ENCODE measurements at regions not wholly inside any gene's neighbourhood (a gene's known extent, or its start where the extent isn't known, plus 50 kb on each side); places are given as distances from the start of the nearest gene placed in this dataset.

GRCh38 chr7:118080947-118081346 lies 103.0 kb upstream of the LSM8 start:
- DNase-seq: no peak

- DNase-seq: no peak
Measured at GRCh38 chr7:118082506-118082905, 101.5 kb upstream of the LSM8 start.

- no peak for DNase-seq
Measured at GRCh38 chr7:118085000-118085399, 99.0 kb upstream of the LSM8 start.

DNA sequence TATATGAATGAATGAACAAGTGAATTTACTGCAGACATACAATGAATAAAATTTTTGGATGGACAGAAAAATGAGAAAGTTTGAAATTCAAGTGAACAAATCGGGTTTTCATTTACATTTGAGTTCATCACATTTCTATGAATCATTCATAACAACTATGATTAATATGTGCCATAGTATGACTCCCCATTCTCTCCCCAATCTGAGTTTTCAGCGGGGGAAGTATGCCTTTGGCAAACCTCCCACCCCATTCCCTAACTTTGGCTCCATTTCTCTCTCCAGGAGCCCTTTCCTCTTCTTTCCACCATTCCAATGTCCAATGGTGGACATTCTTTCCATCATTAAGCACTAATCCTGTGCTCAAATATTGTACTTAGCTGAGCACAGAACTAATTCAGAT lies 96.8 kb upstream of the LSM8 start:
- no peak for DNase-seq

DNA sequence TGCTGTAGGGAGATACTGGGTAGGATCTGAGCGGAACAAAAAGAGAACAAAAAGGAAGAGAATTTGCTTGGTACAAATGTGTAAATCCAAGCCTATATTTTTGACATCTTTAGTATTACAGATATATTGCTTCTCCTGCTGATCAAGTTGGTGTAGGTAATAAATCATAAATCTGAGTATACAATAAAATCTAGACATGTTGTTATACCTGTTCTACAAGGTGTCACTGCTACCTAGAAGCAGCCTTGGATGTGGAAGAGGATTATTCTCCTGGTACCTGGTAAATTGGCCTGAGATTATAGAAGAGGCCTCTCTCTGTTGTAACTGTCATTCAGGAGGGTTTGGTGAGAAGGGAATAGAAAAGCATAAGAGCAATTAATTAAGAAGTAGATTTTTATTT lies 89.9 kb upstream of the LSM8 start:
- DNase-seq: no peak

DNA sequence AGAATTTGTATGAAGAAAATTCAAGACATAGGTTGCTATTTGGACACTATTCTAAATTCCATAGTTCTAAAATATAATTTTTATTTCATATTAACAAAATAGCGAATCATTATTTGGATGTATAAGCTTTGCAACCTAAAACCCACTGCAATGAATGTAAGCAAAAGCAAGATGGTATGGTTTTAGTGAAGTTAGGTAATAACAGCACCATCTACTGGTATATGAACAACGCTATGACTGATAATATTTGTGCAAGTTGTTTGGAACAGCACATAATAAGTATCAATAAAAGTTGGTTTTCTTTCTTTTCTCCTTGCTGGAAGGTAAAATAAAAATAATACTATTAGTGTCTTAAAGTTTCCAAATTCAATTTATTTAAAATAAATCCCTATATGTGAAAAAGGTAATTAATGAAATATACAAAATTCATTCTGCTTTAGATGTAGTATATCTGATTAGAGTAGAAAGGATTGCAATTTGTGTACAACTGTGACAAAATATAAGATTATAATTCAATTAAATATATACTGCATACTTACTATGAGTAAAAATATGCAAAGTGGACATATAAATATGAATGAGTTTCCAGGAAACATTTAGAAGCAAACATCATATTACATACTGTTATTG lies 79.0 kb upstream of the LSM8 start:
- DNase-seq: peak in 2 of 3 donors; percentile 10 to 29

- no peak for DNase-seq
Measured at GRCh38 chr7:118109607-118110006, 74.4 kb upstream of the LSM8 start.

DNA sequence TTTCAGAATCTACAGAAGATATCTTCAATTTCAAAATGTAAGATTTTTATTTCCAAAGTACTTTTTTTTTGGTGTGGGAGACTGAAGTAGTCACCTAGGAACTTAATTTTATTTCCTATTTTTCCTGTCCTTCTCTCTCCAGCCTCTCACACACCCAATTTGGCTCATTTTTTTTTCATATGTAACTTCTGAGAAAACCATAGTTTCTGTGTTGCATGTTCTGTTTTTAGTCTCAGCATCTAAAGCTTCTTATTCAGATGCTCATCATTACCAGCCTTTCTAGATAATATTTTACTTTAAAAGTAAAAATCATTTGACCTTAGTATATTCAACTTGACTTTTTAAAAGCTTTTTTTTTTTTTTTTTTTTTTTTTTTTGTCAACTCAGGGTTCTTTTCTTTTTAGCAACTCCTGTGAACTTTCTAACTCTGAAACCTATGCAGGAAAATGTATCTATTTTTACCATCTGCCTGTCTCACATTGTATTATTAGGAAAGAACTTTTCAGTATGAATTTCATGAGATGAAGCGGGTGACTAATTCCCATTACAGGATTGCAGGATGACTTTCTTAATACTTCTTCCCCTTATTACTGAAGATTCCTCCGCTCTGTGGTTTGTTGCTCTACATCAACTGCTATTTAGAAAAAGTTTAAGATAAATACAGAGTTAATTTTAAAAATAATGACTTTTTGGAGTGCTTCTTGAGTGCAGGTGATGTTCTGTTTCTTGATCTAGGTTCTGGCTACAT lies 73.6 kb upstream of the LSM8 start:
- no peak for DNase-seq

GRCh38 chr7:118111347-118111746 lies 72.6 kb upstream of the LSM8 start:
- no peak for DNase-seq

DNA sequence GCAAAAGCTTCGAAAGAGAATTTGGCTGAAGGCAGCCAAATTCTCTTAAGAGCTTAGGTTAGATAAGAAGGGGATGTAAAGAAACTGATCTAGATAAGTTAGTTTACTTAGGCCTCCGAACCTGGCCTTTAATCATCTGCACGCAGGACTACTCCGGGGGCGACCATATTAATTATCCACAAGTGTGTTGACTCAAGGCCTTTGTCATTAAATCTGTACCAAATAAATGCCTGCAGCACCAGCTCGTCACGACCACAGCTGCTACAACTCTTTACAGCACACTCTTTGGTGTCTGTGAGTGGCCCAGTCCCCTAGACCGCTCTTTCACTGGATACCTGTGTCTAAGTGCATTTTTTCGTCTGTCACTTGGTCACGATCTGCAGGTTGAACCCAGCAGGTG lies 69.8 kb upstream of the LSM8 start:
- no peak for DNase-seq

GRCh38 chr7:118129041-118129795 lies 54.7 kb upstream of the LSM8 start:
- DNase-seq: no peak

DNA sequence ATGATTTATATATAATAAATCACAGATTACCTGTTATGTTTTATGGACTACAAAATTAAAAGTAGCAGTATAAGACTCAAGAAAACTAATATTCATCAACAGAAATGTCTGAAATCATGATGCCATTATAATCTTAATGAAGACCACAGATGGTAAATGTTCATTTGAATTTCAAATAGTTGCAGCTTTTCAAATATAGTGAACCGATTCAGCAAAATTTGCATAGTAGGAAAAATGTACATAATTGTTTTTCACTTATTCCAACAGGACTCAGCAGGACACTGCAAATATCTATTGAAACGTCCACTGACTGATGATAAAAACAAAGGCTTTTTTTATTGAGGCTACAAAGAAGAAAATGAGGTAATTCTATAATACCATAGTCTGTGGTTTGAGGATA lies 51.2 kb upstream of the LSM8 start:
- no peak for DNase-seq
